ENCODE measurements at regions not wholly inside any gene's neighbourhood (a gene's known extent, or its start where the extent isn't known, plus 50 kb on each side); places are given as distances from the start of the nearest gene placed in this dataset.

DNA sequence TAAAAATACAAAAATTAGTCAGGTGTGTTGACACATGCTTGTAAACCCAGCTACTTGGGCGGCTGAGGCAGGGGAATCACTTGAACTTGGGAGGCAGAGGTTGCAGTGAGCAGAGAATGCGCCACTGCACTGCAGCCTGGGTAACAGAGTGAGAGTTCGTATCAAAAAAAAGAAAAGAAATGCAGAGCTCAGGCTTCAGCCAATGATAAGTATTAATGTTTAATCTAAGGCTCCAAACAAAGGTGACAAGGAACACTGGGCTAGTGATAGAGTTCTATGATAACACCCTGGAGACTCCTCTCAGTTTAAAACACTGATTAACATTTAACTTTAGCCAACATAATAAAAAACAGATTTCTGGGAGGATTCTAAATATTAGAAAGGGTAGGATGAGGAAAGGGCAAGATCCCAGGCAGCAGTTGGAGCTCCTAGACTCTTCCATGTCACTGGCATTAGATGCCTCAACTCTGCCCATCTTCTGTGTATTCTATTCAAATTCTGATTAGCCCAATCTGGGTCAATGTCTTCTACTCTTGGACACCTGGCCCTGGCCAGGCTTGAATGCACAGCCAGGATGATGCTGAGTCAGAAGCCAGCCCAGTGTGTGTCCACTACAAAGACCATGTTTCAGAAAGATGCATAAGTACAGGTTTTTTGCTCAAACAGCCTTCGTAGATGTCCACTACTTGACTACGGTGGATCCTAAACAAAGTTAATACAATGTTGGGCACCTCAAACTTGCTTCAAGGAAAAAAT lies 91.0 kb upstream of the FAM169A start:
- H3K27ac ChIP-seq, result no peak overlapping the region

GRCh38 chr5:74956278-74956677 lies 90.1 kb upstream of the FAM169A start:
- H3K79me2 ChIP-seq, result no peaks in the 10 kb centered on the region
- H3K4me1 ChIP-seq, result no peaks in the 10 kb centered on the region
- no peaks in the 10 kb centered on the region for H3K36me3 ChIP-seq (ENCODE audit: control insufficient read depth, insufficient read depth, low read length)
- H2AFZ ChIP-seq, result no peak overlapping the region
- H3K4me3 ChIP-seq (ENCODE audit: low read depth, low read length), result no peak overlapping the region
- H3K27me3 ChIP-seq (ENCODE audit: control insufficient read depth, insufficient read depth, low read length), result no peaks in the 10 kb centered on the region
- no peaks in the 10 kb centered on the region for H3K9me3 ChIP-seq (ENCODE audit: control insufficient read depth, low read length)
- no peak for TF ChIP-seq CTCF (IDR thresholded peaks at IDR 0.05)
- no peak overlapping the region for H3K4me2 ChIP-seq (ENCODE audit: low read length)
- H3K9ac ChIP-seq, result no peak overlapping the region
- no peak overlapping the region for H3K27ac ChIP-seq

More for the DNA sequence above, 91.0 kb upstream of the FAM169A start:
- Histone ChIP-seq H3K9ac (no peak overlapping the region), H2AFZ (no peak overlapping the region), H3K4me2 (ENCODE audit: low read length) (no peak overlapping the region), H3K79me2 (no peaks in the 10 kb centered on the region), H3K4me3 (ENCODE audit: low read depth, low read length) (no peak overlapping the region), H3K4me1 (no peaks in the 10 kb centered on the region), H3K27me3 (ENCODE audit: control insufficient read depth, insufficient read depth, low read length) (no peaks in the 10 kb centered on the region), H3K9me3 (ENCODE audit: control insufficient read depth, low read length) (no peaks in the 10 kb centered on the region), H3K36me3 (ENCODE audit: control insufficient read depth, insufficient read depth, low read length) (no peaks in the 10 kb centered on the region)
- TF ChIP-seq CTCF (IDR thresholded peaks at IDR 0.05), result no peak

GRCh38 chr5:74954919-74955318 lies 88.7 kb upstream of the FAM169A start:
- Histone ChIP-seq H3K27me3 (ENCODE audit: control insufficient read depth, insufficient read depth, low read length) (no peaks in the 10 kb centered on the region), H3K4me2 (ENCODE audit: low read length) (no peak overlapping the region), H3K79me2 (no peaks in the 10 kb centered on the region), H2AFZ (no peak overlapping the region), H3K27ac (no peak overlapping the region), H3K9ac (no peak overlapping the region), H3K36me3 (ENCODE audit: control insufficient read depth, insufficient read depth, low read length) (no peaks in the 10 kb centered on the region), H3K4me3 (ENCODE audit: low read depth, low read length) (no peak overlapping the region), H3K4me1 (no peaks in the 10 kb centered on the region), H3K9me3 (ENCODE audit: control insufficient read depth, low read length) (no peaks in the 10 kb centered on the region)
- TF ChIP-seq CTCF (IDR thresholded peaks at IDR 0.05), result no peak

DNA sequence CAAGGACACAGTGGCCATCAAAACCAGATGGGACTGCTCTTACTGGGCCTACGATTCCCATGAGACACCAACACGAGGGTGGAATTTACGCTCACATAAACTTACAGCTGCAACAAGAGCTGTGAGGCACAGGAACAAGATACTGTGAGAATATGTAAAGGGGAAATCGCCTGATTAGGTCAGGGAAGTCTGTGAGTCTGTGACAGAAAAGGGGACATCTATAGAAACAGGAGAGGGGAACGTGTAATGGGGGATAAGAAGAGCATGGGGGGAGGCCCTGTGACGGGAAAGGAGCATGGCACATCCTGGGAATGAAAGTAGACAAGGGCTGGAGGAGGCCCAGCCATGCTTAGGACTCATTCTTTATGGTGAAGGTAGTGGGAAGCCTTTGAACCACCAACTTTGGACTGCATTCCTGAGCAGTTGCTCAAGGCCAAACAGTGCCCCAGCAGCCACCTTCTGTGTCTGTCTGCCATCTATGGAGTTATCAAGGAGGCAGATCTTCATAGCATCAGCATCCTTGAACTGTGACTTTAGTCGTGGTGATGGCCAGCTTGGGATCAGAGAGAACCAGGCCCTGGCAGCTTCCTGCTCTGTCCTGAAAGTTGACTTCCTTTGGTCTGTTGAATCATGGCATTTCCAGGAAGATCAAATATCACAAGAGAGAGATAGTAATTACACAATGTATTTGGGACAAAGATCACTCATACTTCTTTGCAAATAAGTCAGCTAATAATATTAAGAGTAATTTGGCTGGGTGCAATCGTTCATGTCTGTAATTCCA lies 87.9 kb upstream of the FAM169A start:
- no peaks in the 10 kb centered on the region for H3K9me3 ChIP-seq (ENCODE audit: control insufficient read depth, low read length)
- TF ChIP-seq CTCF (IDR thresholded peaks at IDR 0.05), result no peak
- H3K4me1 ChIP-seq, result no peaks in the 10 kb centered on the region
- H3K4me2 ChIP-seq (ENCODE audit: low read length), result no peak overlapping the region
- no peak overlapping the region for H3K9ac ChIP-seq
- no peaks in the 10 kb centered on the region for H3K36me3 ChIP-seq (ENCODE audit: control insufficient read depth, insufficient read depth, low read length)
- no peak overlapping the region for H3K27ac ChIP-seq
- H3K27me3 ChIP-seq (ENCODE audit: control insufficient read depth, insufficient read depth, low read length), result no peaks in the 10 kb centered on the region
- no peak overlapping the region for H2AFZ ChIP-seq
- H3K4me3 ChIP-seq (ENCODE audit: low read depth, low read length), result no peak overlapping the region
- no peaks in the 10 kb centered on the region for H3K79me2 ChIP-seq
